GM23248 (cell line): ENCODE measurements at regions not wholly inside any gene's neighbourhood (a gene's known extent, or its start where the extent isn't known, plus 50 kb on each side); places are given as distances from the start of the nearest gene placed in this dataset.
"Not testable (repeated sequence)": the region's sequence is repeated elsewhere in the genome, so short reads cannot be mapped to it uniquely, and the experiment has no call there.

Source experiments
- EZH2 ChIP-seq: fragments of 200-600 bp; sonication (generic); IDR thresholded peaks from 2 replicates; pipeline ENCODE4 v1.6.1; 2018; ENCODE audit warnings: antibody characterized with exemption, mild to moderate bottlenecking; ENCODE audit not compliant: insufficient read depth, poor library complexity, severe bottlenecking
- EZH2phosphoT487 ChIP-seq: fragments of 200-600 bp; sonication (generic); IDR thresholded peaks from 2 replicates; pipeline ENCODE4 v1.6.1; 2018; ENCODE audit warnings: antibody characterized with exemption, moderate library complexity, mild to moderate bottlenecking, low read depth; ENCODE audit not compliant: insufficient read depth

DNA sequence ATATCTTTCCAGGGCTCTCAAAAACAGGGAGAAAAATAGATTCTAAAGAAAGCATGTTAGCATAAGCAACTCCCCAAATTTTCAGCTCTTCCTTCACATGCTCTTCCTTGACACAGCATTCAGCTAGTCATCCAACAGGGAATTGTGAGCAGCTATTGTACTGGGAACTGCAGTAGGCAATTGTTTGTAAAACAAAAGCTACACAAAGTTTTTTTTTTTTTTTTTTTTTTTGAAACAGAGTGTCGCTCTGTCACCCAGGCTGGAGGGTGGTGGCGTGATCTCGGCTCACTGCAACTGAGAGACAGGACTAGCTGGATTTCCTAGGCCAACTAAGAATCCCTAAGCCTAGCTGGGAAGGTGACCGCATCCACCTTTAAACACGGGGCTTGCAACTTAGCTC, 125.4 kb upstream of the PDE1A start:
- TF ChIP-seq EZH2, EZH2phosphoT487: not testable (repeated sequence)
